Kidney (tissue), 13 donors: ENCODE measurements at regions not wholly inside any gene's neighbourhood (a gene's known extent, or its start where the extent isn't known, plus 50 kb on each side); places are given as distances from the start of the nearest gene placed in this dataset.

Source experiments
- DNase-seq, 5 donors: peaks; one replicate each; pipeline ENCODE4 v3.0.0-alpha.2; 2013 to 2020
- FAIRE-seq: peaks from 2 replicates; lab custom pipeline; 2012; peaks lifted over from hg19 to GRCh38; lab: Jason Lieb, UNC
- H3K27ac ChIP-seq, 2 donors: one replicate each; pipeline ENCODE4 v1.7.0; 2013; ENCODE audit warnings: low read depth in 2 of 2, low read length in 2 of 2, inconsistent platforms in 1 of 2
- H3K27me3 ChIP-seq: one replicate; pipeline ENCODE4 v1.7.1; 2013; ENCODE audit warnings: low read length, inconsistent platforms; ENCODE audit not compliant: control insufficient read depth, insufficient read depth
- H3K36me3 ChIP-seq, 3 donors: one replicate each; pipeline versions ENCODE4 v1.7.0 to v1.7.1; 2013; ENCODE audit warnings: low read length in 3 of 3, control low read depth in 1 of 3, inconsistent platforms in 1 of 3; ENCODE audit not compliant: insufficient read depth in 3 of 3, control insufficient read depth in 2 of 3
- H3K4me1 ChIP-seq, 3 donors: one replicate each; pipeline versions ENCODE4 v1.7.0 to v1.7.1; 2013; ENCODE audit warnings: low read length in 3 of 3, inconsistent platforms in 1 of 3, low read depth in 1 of 3; ENCODE audit not compliant: control insufficient read depth in 2 of 3, insufficient read depth in 2 of 3
- H3K4me3 ChIP-seq, 3 donors: one replicate each; pipeline versions ENCODE4 v1.7.0 to v1.8.1; 2013; ENCODE audit warnings: low read length in 3 of 3, control low read depth in 1 of 3, inconsistent platforms in 1 of 3
- H3K9ac ChIP-seq, 3 donors: one replicate each; pipeline versions ENCODE4 v1.7.0 to v1.7.1; 2013; ENCODE audit warnings: low read length in 3 of 3, control low read depth in 1 of 3, inconsistent platforms in 1 of 3
- H3K9me3 ChIP-seq, 3 donors: one replicate each; pipeline versions ENCODE4 v1.7.0 to v1.7.1; 2013; ENCODE audit warnings: low read length in 3 of 3, control low read depth in 1 of 3, inconsistent platforms in 1 of 3; ENCODE audit not compliant: control insufficient read depth in 2 of 3, insufficient read depth in 1 of 3
- CTCF ChIP-seq: IDR thresholded peaks from 3 replicates; pipeline ENCODE4 v1.5.1; 2012; ENCODE audit warnings: mild to moderate bottlenecking, moderate library complexity, borderline replicate concordance; ENCODE audit not compliant: insufficient read depth; ENCODE audit errors: extremely low read depth
- intact Hi-C: fragments of 100-400 bp; cut with DNase I; formaldehyde crosslinking; loops from one replicate; pipeline ENCODE4 v1.11.1; 2022
- donor health status: control.
- donor health status: control.
- donor health status: control.
- donor health status: control.
- donor health status: control.
- donor health status: DM: yes; HTN: yes; CAD: no.
- donor health status: Normal renal cell carcinoma (clear cell type).

DNA sequence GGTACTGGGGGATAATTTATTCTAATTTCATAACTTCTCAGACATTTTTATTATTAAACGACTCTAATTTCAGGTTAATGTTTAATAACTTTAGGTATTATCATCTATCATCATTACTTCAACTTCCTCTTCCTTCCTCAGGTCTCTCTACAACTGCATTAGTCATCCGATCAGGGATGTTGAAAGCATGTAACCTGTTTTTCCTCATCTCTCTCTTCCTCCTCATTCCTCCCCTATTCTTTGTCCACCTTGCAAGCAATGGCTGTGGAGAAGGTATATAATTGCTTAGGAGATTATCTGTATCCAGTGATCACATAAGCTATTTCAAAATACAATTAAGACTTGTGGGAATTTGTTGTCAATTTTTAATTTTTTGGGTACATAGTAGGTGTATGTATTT is 632.6 kb upstream of the DIAPH2 start:
- H3K4me1 ChIP-seq = no peaks in the 10 kb centered on the region
- FAIRE-seq (no peak), DNase-seq (no peak)
- H3K9ac ChIP-seq = no peak overlapping the region
- H3K9me3 ChIP-seq = no peaks in the 10 kb centered on the region
- H3K27me3 ChIP-seq = no peaks in the 10 kb centered on the region
- no peak overlapping the region for H3K4me3 ChIP-seq
- intact Hi-C loops = no loop called here
- no peak for TF ChIP-seq CTCF
- H3K36me3 ChIP-seq = no peaks in the 10 kb centered on the region
- H3K27ac ChIP-seq = no peak overlapping the region

DNA sequence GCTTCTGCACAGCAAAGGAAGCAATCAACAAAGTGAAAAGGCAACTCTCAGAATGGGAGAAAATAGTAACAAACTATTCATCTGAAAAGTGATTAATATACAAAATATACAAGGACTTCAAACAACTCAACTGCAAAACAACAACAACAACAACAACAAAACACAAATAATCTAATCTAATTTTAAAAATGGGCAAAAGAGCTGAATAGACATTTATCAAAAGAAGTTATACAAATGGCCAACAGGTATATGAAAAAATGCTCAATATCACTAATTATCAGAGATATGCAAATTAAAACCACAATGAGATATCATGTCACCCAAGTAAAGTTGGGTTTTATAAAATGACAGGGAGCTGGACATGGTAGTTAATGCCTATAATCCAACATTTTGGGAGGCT is 602.8 kb upstream of the DIAPH2 start:
- TF ChIP-seq CTCF = no peak
- no peak overlapping the region for H3K27ac ChIP-seq
- FAIRE-seq (no peak), DNase-seq (no peak)
- H3K9ac ChIP-seq = no peak overlapping the region
- H3K9me3 ChIP-seq = no peaks in the 10 kb centered on the region
- no peaks in the 10 kb centered on the region for H3K4me1 ChIP-seq
- no peak overlapping the region for H3K4me3 ChIP-seq
- H3K27me3 ChIP-seq = no peaks in the 10 kb centered on the region
- intact Hi-C loops = no loop called here
- H3K36me3 ChIP-seq = no peaks in the 10 kb centered on the region

DNA sequence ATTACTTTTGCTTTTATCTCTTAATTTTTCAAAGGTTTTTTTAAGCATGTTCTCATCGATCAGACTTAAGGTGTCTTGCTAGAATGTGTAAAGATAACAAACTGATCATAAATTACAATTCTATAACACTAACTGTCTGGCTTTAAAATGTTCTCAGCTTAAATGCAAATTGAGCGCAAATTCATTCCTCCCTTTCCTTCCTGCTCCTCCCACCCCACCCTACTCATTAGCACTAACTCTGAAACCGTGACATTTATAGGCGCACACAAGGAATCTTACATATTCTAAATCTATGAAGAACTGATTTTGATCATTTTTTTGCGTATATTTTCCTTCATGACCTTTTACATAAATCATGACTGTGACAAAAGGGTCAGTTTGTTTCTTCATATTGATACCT is 590.0 kb upstream of the DIAPH2 start:
- no peak overlapping the region for H3K9ac ChIP-seq
- intact Hi-C loops = no loop called here
- H3K4me1 ChIP-seq = no peaks in the 10 kb centered on the region
- no peaks in the 10 kb centered on the region for H3K27me3 ChIP-seq
- TF ChIP-seq CTCF = no peak
- no peak overlapping the region for H3K4me3 ChIP-seq
- no peak overlapping the region for H3K27ac ChIP-seq
- no peaks in the 10 kb centered on the region for H3K36me3 ChIP-seq
- FAIRE-seq = no peak
- H3K9me3 ChIP-seq = no peaks in the 10 kb centered on the region
- DNase-seq = no peak

- Histone ChIP-seq H3K9me3 (no peaks in the 10 kb centered on the region), H3K27ac (no peak overlapping the region), H3K4me3 (no peak overlapping the region), H3K4me1 (no peaks in the 10 kb centered on the region), H3K27me3 (no peaks in the 10 kb centered on the region), H3K36me3 (no peaks in the 10 kb centered on the region), H3K9ac (no peak overlapping the region)
- DNase-seq (no peak), FAIRE-seq (no peak)
- intact Hi-C loops = no loop called here
- TF ChIP-seq CTCF = no peak
These were observed 586.2 kb upstream of the DIAPH2 start for GRCh38 chrX:96098471-96098870.
